Neural cell (in vitro differentiated cells): ENCODE measurements at regions not wholly inside any gene's neighbourhood (a gene's known extent, or its start where the extent isn't known, plus 50 kb on each side); places are given as distances from the start of the nearest gene placed in this dataset.

Experiments
- H2AFZ ChIP-seq: fragments of 200-600, 300-800 bp; sonication (generic), shearing (Covaris generic); 2 replicates; pipeline ENCODE4 v1.6.0; 2014; ENCODE audit warnings: low read depth, mild to moderate bottlenecking, antibody characterized with exemption, low read length, moderate library complexity
- H3F3A ChIP-seq: fragments of 200-600 bp; shearing (Covaris generic); 2 replicates; pipeline ENCODE4 v1.6.1; 2016; ENCODE audit warnings: mild to moderate bottlenecking, moderate library complexity, mixed read lengths, antibody characterized with exemption, low read length; ENCODE audit not compliant: insufficient read depth, poor library complexity, severe bottlenecking
- H3K27ac ChIP-seq: fragments of 200-600, 300-800 bp; sonication (generic), shearing (Covaris generic); 2 replicates; pipeline ENCODE4 v1.5.1; 2014; ENCODE audit warnings: mild to moderate bottlenecking, low read length, moderate library complexity
- H3K27me3 ChIP-seq: fragments of 300-800, 200-600 bp; sonication (generic), shearing (Covaris generic); 2 replicates; pipeline ENCODE4 v1.6.0; 2014; ENCODE audit warnings: mild to moderate bottlenecking, low read depth, low read length, moderate library complexity; ENCODE audit not compliant: insufficient read depth
- H3K36me3 ChIP-seq: fragments of 300-800, 200-600 bp; sonication (generic), shearing (Covaris generic); 2 replicates; pipeline ENCODE4 v1.5.1; 2014; ENCODE audit warnings: mild to moderate bottlenecking, antibody characterized with exemption, low read length, moderate library complexity; ENCODE audit not compliant: insufficient read depth
- H3K4me2 ChIP-seq: fragments of 300-800, 200-600 bp; sonication (generic), shearing (Covaris generic); 2 replicates; pipeline ENCODE4 v1.6.0; 2014; ENCODE audit warnings: mild to moderate bottlenecking, low read length
- H3K4me3 ChIP-seq: fragments of 300-800, 200-600 bp; sonication (generic), shearing (Covaris generic); 2 replicates; pipeline ENCODE4 v1.5.1; 2014; ENCODE audit warnings: mild to moderate bottlenecking, low read length, moderate library complexity
- H3K79me2 ChIP-seq: fragments of 200-600 bp; shearing (Covaris generic); replicated peaks from 2 replicates; pipeline ENCODE4 v1.6.0; 2014; ENCODE audit warnings: mild to moderate bottlenecking, low read length, moderate library complexity; ENCODE audit not compliant: insufficient read depth
- H3K9ac ChIP-seq: fragments of 300-800, 200-600 bp; sonication (generic), shearing (Covaris generic); 2 replicates; pipeline ENCODE4 v1.6.1; 2016; ENCODE audit warnings: mild to moderate bottlenecking, low read length, mixed read lengths
- H3K9me2 ChIP-seq: fragments of 200-600 bp; shearing (Covaris generic); 2 replicates; pipeline ENCODE4 v1.6.1; 2016; ENCODE audit warnings: mild to moderate bottlenecking, low read length, mixed read lengths; ENCODE audit not compliant: insufficient read depth
- H3K9me3 ChIP-seq: fragments of 200-600, 300-800 bp; sonication (generic), shearing (Covaris generic); 2 replicates; pipeline ENCODE4 v1.6.1; 2016; ENCODE audit warnings: mild to moderate bottlenecking, mixed run types, low read length, moderate library complexity, mixed read lengths
- H4K20me1 ChIP-seq: fragments of 200-600 bp; shearing (Covaris generic); 2 replicates; pipeline ENCODE4 v1.6.1; 2016; ENCODE audit warnings: mild to moderate bottlenecking, mixed run types; ENCODE audit not compliant: insufficient read depth
- CTCF ChIP-seq: fragments of 450-650 bp; IDR thresholded peaks from 2 replicates; pipeline ENCODE4 v1.5.1; 2014; ENCODE audit warnings: antibody characterized with exemption, mild to moderate bottlenecking, moderate library complexity; ENCODE audit not compliant: poor library complexity, severe bottlenecking
- EP300 ChIP-seq: fragments of 450-650 bp; conservative IDR thresholded peaks from 2 replicates; pipeline ENCODE4 v1.6.1; 2014; ENCODE audit warnings: antibody characterized with exemption, mild to moderate bottlenecking, moderate library complexity; ENCODE audit not compliant: poor library complexity, severe bottlenecking
- EZH2 ChIP-seq: fragments of 200-600, 300-800 bp; shearing (Covaris generic), sonication (generic); IDR thresholded peaks from 2 replicates; pipeline ENCODE4 v1.6.1; 2014; ENCODE audit warnings: antibody characterized with exemption, low read length, borderline replicate concordance, mild to moderate bottlenecking; ENCODE audit not compliant: insufficient read depth, poor library complexity, severe bottlenecking
- MXI1 ChIP-seq: fragments of 450-650 bp; conservative IDR thresholded peaks from 2 replicates; pipeline ENCODE4 v1.6.1; 2014; ENCODE audit warnings: antibody characterized with exemption, mild to moderate bottlenecking; ENCODE audit not compliant: poor library complexity, severe bottlenecking
- POLR2AphosphoS5 ChIP-seq: IDR thresholded peaks from 2 replicates; pipeline ENCODE4 v1.6.1; 2012
- RAD21 ChIP-seq: fragments of 450-650 bp; conservative IDR thresholded peaks from 2 replicates; pipeline ENCODE4 v1.6.1; 2014; ENCODE audit warnings: antibody characterized with exemption, mild to moderate bottlenecking, moderate library complexity
- REST ChIP-seq: IDR thresholded peaks from 2 replicates; pipeline ENCODE4 v1.6.1; 2012; ENCODE audit warnings: borderline replicate concordance
- SMC3 ChIP-seq: fragments of 450-650 bp; conservative IDR thresholded peaks from 2 replicates; pipeline ENCODE4 v1.6.1; 2014; ENCODE audit warnings: antibody characterized with exemption, mild to moderate bottlenecking, moderate library complexity; ENCODE audit not compliant: poor library complexity
- TAF1 ChIP-seq: IDR thresholded peaks from 2 replicates; pipeline ENCODE4 v1.6.1; 2012; ENCODE audit warnings: low read depth

GRCh38 chr7:89813081-89813480, 341.2 kb upstream of the STEAP1 start:
- H3K9ac ChIP-seq, result no peak overlapping the region
- H3K9me2 ChIP-seq, result no peaks in the 10 kb centered on the region
- no peaks in the 10 kb centered on the region for H3F3A ChIP-seq
- TF ChIP-seq POLR2AphosphoS5, result no peak
- no peak for TF ChIP-seq SMC3
- no peak for TF ChIP-seq TAF1
- no peak for TF ChIP-seq EZH2
- TF ChIP-seq CTCF, result no peak
- no peak for TF ChIP-seq RAD21
- no peak for TF ChIP-seq REST
- TF ChIP-seq EP300, result no peak
- TF ChIP-seq MXI1, result no peak
- no peaks in the 10 kb centered on the region for H3K27me3 ChIP-seq
- H3K4me2 ChIP-seq, result no peak overlapping the region
- H3K36me3 ChIP-seq, result no peaks in the 10 kb centered on the region
- H3K27ac ChIP-seq, result no peak overlapping the region
- H3K79me2 ChIP-seq, result no peaks in the 10 kb centered on the region
- no peak overlapping the region for H2AFZ ChIP-seq
- no peak overlapping the region for H3K4me3 ChIP-seq
- H4K20me1 ChIP-seq, result no peaks in the 10 kb centered on the region
- no peaks in the 10 kb centered on the region for H3K9me3 ChIP-seq

GRCh38 chr7:89826121-89826520, 328.1 kb upstream of the STEAP1 start:
- Histone ChIP-seq H3K27ac (no peak overlapping the region), H3K36me3 (no peaks in the 10 kb centered on the region), H3K27me3 (no peaks in the 10 kb centered on the region), H3K9me2 (no peaks in the 10 kb centered on the region), H3K79me2 (no peaks in the 10 kb centered on the region), H4K20me1 (no peaks in the 10 kb centered on the region), H3K4me3 (no peak overlapping the region), H3K9ac (no peak overlapping the region), H3K4me2 (no peak overlapping the region), H3K9me3 (no peaks in the 10 kb centered on the region), H2AFZ (no peak overlapping the region), H3F3A (no peaks in the 10 kb centered on the region)
- no peak for TF ChIP-seq CTCF
- TF ChIP-seq EZH2, result no peak
- no peak for TF ChIP-seq REST
- no peak for TF ChIP-seq SMC3
- TF ChIP-seq TAF1, result no peak
- no peak for TF ChIP-seq RAD21
- no peak for TF ChIP-seq POLR2AphosphoS5
- no peak for TF ChIP-seq MXI1
- no peak for TF ChIP-seq EP300
